GM12874 (cell line): ENCODE measurements at regions not wholly inside any gene's neighbourhood (a gene's known extent, or its start where the extent isn't known, plus 50 kb on each side); places are given as distances from the start of the nearest gene placed in this dataset.

ENCODE experiments used
- CTCF ChIP-seq: IDR thresholded peaks from 2 replicates; pipeline ENCODE4 v1.5.1; 2011; ENCODE audit warnings: low read depth, mild to moderate bottlenecking, control low read depth, low read length, moderate library complexity; ENCODE audit not compliant: insufficient read depth

DNA sequence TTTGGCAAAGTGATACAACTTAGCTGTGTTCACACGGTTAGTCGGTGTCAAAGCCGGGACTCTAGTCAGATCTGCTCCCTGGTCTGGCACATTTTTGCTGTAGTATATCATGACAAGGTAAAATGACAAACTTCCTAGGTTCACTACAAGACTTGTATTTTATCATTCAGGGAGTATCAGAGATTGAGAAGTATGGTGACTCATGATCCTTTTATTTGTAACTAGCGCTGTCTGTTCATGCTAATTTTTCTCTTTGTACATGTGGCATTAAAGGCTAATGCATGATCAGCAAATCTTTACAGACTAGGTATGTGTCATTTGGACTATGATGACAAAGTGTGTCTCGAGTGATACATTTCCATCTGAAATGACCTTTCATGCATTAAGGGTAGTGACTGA lies 326.7 kb downstream of the SIPA1L2 start:
- TF ChIP-seq CTCF: no peak

DNA sequence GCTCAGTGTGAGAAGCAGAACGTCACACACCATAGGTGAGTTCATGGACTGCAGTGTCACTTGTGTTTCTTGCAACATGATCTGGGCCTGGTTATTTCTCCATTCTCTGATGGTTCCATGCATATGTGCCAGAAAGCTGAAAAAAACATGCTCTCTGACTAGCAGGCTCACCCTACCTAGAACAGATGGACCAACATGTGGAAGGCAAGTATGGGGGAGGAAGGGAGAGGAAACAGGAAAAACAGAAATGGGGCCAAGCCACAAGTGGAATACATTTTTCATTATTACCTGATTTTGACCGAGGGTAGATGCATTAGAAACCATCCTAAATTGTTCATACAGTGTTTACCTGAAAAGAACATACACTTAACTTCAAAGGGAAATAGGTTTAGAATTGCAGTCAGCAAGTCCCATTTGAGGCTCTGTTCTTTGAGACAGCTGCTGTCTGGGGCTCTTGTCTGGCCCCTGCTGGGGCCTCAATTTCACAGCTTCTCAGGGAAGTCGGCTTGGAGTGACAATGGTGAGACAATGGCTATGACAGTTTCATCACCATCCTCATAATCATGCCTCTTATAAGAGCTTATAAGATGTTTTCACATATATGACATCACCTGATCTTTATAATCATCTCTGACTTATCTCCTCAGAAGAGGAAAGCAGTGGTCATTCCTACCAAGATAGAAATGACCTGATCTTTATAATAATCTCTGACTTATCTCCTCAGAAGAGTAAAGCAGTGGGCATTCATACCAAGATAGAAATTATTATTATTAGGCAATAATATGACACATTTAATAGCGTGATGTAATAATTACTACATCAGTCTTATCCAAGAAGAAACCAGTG lies 327.3 kb downstream of the SIPA1L2 start:
- TF ChIP-seq CTCF: no peak

GRCh38 chr1:232301246-232301645 lies 328.7 kb downstream of the SIPA1L2 start:
- no peak for TF ChIP-seq CTCF

DNA sequence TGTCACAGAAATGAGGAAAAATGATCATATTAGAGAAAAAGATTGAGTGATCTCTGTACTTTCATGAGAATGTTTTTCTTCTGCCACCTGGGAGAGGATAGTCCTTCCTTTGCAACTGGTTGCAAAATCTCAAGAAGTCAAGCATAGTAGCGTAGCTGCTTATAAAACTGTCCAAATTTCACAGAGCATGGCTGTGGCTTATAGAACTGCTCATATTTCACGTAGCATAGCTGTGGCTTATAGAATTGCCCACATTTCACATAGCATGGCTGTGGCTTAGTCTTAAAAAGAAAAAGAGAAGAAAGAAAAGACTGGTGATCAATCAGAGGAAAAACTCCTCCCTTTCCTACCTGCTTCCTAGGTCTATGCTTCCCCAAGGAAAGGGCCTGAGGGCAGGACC lies 329.5 kb downstream of the SIPA1L2 start:
- TF ChIP-seq CTCF: no peak

DNA sequence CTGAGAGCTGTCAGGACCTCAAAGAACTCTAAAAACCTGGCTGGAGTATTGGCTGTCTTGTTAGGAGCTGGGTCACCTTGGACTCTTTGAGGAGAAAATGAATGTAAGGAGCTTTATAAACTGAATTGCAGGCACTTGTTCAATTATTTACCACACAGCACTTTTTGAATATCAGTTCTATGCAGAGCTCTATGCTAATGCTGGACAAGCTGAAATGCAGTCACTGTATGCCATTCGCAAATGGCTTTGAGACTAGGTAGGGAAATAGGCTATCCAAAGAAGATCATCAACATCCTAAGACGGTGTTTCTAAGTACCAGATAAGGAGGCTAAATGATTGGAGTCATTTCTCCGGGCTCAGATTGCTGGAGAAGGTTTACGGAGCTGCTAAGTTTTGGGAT lies 333.5 kb downstream of the SIPA1L2 start:
- no peak for TF ChIP-seq CTCF

- TF ChIP-seq CTCF: no peak
Measured at GRCh38 chr1:232293361-232293760, 336.6 kb downstream of the SIPA1L2 start.

DNA sequence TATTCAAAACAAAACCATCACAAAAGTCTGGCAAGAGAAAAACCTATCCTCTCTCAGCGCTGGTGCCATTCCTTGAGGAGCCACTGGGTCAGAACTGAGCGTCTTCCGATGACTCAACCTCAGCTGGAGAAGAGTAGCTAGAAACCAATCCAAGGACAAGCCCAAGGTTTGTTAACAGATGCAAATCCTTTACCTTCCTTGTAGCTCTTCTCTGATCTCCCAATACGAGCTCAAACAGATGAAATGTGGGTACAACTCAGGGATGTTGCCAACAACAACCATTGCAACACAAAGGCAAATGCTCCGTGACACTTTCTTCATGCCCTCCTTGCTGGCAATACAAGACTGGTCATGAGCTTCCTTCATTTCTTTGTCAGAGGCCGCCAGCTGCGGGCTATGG lies 337.1 kb downstream of the SIPA1L2 start:
- no peak for TF ChIP-seq CTCF
